H1 (cell line): ENCODE measurements at regions not wholly inside any gene's neighbourhood (a gene's known extent, or its start where the extent isn't known, plus 50 kb on each side); places are given as distances from the start of the nearest gene placed in this dataset.

ENCODE experiments used
- CHD7 ChIP-seq: fragments of 300-600 bp; sonication (generic); IDR thresholded peaks from 2 replicates; pipeline ENCODE4 v1.7.1; 2012; ENCODE audit warnings: low read length, moderate library complexity, mild to moderate bottlenecking, inconsistent platforms; ENCODE audit not compliant: insufficient replicate concordance

GRCh38 chr12:13337791-13338190, 141.3 kb downstream of the EMP1 start (continued):
- no peak for TF ChIP-seq CHD7
